ENCODE measurements at regions not wholly inside any gene's neighbourhood (a gene's known extent, or its start where the extent isn't known, plus 50 kb on each side); places are given as distances from the start of the nearest gene placed in this dataset.

DNA sequence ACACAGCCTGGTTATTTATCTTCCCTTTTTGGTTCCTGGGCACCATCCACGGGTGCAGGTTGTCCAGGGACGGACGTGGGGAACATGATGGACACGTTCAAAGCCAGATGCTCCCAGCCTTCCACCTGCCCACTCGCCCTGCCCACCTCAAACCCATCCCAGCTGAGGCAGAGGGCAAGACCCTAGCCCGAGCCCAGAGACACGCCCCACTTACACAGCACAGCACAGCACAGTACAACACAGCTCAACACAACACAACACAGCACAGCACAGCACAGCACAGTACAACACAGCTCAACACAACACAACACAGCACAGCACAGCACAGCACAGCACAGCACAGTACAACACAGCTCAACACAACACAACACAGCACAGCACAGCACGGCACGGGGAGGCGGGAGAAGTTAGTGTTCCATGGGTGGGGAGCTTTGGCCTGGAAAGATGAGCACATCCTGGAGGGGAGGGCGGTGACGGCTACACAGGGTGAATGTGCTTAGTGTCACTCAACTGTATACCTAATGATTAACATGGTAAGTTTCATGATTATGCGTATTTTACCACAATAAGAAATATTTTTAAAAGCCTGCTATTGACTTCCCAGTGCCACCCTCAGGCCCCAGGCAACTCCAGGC lies 1507.5 kb downstream of the BRD1 start:
- WGBS (ENCODE audit: insufficient coverage), result 73% methylated on average over 11 of the region's 13 CpGs
- intact Hi-C loops (cut with micrococcal nuclease), result no loop called here

DNA sequence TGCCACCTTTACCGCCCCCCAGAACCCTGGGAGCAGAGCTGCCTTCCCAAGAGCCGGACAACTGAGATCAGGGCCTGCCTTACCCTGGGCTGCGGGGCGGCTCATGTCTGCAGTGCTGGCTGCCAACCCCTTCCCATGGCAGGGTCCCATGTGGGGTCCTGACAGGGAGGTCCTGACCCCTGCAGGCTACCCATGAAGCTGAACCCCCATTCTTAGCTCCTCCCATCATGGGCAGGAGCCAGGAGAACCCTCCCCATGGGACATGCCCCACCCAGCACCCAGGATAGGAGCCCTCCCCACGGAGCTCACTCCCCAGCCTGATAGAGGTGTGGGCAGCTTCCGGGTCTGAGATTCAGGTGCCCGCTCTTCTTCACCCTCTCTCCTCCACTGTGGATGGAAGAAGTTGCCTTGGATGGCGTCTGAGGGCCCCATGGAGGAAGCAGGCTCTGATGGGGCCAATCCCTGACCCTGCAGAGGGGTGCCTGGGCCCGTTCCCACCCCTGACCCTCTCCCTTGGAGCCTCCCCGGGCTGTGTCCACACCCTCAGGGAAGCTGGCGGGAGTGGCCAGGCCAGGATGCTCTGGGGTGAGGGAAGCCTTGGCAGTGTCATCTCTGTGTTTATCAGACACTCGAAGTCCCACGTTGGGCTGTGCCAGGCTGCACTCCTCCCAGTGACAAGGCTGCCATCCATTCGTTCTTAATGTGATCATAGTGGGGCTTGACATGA lies 1508.2 kb downstream of the BRD1 start:
- DNase-seq (no peak), ATAC-seq (no peak)
- WGBS (ENCODE audit: insufficient coverage), result 83% methylated on average over 12 of the region's 14 CpGs
- Histone ChIP-seq H3K27me3 (ENCODE audit: control insufficient read depth, insufficient read depth, low read length) (no peaks in the 10 kb centered on the region), H3K27ac (ENCODE audit: low read length) (no peak overlapping the region), H3K9me3 (ENCODE audit: control insufficient read depth, insufficient read depth, low read length) (no peaks in the 10 kb centered on the region), H3K36me3 (ENCODE audit: control insufficient read depth, insufficient read depth, low read length) (no peaks in the 10 kb centered on the region), H3K4me1 (ENCODE audit: control insufficient read depth, insufficient read depth, low read length) (no peaks in the 10 kb centered on the region), H3K4me3 (ENCODE audit: low read length) (no peak overlapping the region)
- Mint-ChIP-seq H3K4me1 (no peaks in the 10 kb centered on the region), H3K27me3 (ENCODE audit: low read depth in 2 of 2) (peaks cover 7 to 8% of the 10 kb centered on the region in 2 donors), H3K4me3 (no peak overlapping the region), H3K27ac (no peak overlapping the region), H3K36me3 (no peaks in the 10 kb centered on the region), H3K9me3 (no peaks in the 10 kb centered on the region)
- TF ChIP-seq, protein P1, sequence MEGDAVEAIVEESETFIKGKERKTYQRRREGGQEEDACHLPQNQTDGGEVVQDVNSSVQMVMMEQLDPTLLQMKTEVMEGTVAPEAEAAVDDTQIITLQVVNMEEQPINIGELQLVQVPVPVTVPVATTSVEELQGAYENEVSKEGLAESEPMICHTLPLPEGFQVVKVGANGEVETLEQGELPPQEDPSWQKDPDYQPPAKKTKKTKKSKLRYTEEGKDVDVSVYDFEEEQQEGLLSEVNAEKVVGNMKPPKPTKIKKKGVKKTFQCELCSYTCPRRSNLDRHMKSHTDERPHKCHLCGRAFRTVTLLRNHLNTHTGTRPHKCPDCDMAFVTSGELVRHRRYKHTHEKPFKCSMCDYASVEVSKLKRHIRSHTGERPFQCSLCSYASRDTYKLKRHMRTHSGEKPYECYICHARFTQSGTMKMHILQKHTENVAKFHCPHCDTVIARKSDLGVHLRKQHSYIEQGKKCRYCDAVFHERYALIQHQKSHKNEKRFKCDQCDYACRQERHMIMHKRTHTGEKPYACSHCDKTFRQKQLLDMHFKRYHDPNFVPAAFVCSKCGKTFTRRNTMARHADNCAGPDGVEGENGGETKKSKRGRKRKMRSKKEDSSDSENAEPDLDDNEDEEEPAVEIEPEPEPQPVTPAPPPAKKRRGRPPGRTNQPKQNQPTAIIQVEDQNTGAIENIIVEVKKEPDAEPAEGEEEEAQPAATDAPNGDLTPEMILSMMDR (IDR thresholded peaks at IDR 0.05), result no peak
- intact Hi-C loops (cut with micrococcal nuclease), result no loop called here

More for the DNA sequence above, 1507.5 kb downstream of the BRD1 start:
- Mint-ChIP-seq H3K9me3 (no peaks in the 10 kb centered on the region), H3K4me1 (no peaks in the 10 kb centered on the region), H3K4me3 (no peak overlapping the region), H3K36me3 (no peaks in the 10 kb centered on the region), H3K27ac (no peak overlapping the region), H3K27me3 (ENCODE audit: low read depth in 2 of 2) (peaks cover 5% of the 10 kb centered on the region in 2 donors)
- Histone ChIP-seq H3K9me3 (ENCODE audit: control insufficient read depth, insufficient read depth, low read length) (no peaks in the 10 kb centered on the region), H3K4me1 (ENCODE audit: control insufficient read depth, insufficient read depth, low read length) (no peaks in the 10 kb centered on the region), H3K27ac (ENCODE audit: low read length) (no peak overlapping the region), H3K36me3 (ENCODE audit: control insufficient read depth, insufficient read depth, low read length) (no peaks in the 10 kb centered on the region), H3K4me3 (ENCODE audit: low read length) (no peak overlapping the region), H3K27me3 (ENCODE audit: control insufficient read depth, insufficient read depth, low read length) (no peaks in the 10 kb centered on the region)
- TF ChIP-seq, protein P1 (IDR thresholded peaks at IDR 0.05), result no peak
- DNase-seq (no peak), ATAC-seq (no peak)

DNA sequence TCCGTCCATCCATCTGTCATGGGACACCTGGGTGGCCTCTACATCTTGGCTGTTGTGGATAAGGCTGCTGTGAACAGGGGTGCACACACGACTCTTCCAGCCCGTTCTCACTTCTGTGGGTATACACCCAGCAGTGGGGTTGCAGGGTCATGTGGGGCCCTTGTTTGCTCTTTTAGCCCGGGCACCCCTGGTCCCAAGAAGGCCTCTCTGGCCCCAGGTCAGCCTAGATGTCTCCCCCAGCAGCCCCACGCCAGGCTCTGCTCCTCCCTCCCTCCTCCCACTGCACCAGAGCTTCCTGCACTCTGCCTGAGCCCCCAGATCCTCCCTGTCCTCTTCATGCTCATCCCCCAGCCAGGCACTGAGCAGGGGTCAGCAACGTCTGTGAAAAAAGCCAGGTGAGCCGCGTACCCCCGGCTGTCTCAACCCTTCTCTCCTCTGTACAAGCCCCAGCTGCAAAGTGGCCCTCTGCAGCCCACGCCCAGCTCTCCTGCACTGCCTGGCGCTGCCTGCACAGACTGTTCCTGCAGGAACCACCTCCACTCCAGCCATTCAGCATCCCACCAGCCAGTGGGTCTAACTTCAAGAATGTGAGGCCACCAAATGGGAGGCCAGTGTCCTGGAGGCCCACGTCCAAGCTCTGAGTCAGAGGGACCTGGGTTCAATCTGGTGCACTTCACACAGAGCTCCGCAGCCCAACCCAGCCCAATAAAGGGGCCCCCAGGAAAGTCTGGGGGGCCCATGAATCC lies 1508.9 kb downstream of the BRD1 start:
- H3K27me3 Mint-ChIP-seq (ENCODE audit: low read depth in 2 of 2), result peaks cover 10 to 15% of the 10 kb centered on the region in 2 donors
- H3K4me3 ChIP-seq (ENCODE audit: low read length), result no peak overlapping the region
- H3K4me1 ChIP-seq (ENCODE audit: control insufficient read depth, insufficient read depth, low read length), result no peaks in the 10 kb centered on the region
- 83% methylated on average over 13 of the region's 13 CpGs for WGBS (ENCODE audit: insufficient coverage)
- no peak overlapping the region for H3K4me3 Mint-ChIP-seq
- DNase-seq (no peak), ATAC-seq (no peak)
- no peaks in the 10 kb centered on the region for H3K27me3 ChIP-seq (ENCODE audit: control insufficient read depth, insufficient read depth, low read length)
- H3K4me1 Mint-ChIP-seq, result no peaks in the 10 kb centered on the region
- no peak overlapping the region for H3K27ac ChIP-seq (ENCODE audit: low read length)
- no peaks in the 10 kb centered on the region for H3K36me3 Mint-ChIP-seq
- no peak overlapping the region for H3K27ac Mint-ChIP-seq
- H3K36me3 ChIP-seq (ENCODE audit: control insufficient read depth, insufficient read depth, low read length), result no peaks in the 10 kb centered on the region
- TF ChIP-seq, protein P1 (IDR thresholded peaks at IDR 0.05), result no peak
- H3K9me3 Mint-ChIP-seq, result no peaks in the 10 kb centered on the region
- no peaks in the 10 kb centered on the region for H3K9me3 ChIP-seq (ENCODE audit: control insufficient read depth, insufficient read depth, low read length)
- intact Hi-C loops (cut with micrococcal nuclease), result no loop called here
